ENCODE measurements at regions not wholly inside any gene's neighbourhood (a gene's known extent, or its start where the extent isn't known, plus 50 kb on each side); places are given as distances from the start of the nearest gene placed in this dataset.

- TF ChIP-seq RFX5 (IDR thresholded peaks at IDR 0.05; ENCODE audit: low read depth, low read length): no peak
- TF ChIP-seq IRF3 (IDR thresholded peaks at IDR 0.05): no peak
- TF ChIP-seq SMC3 (IDR thresholded peaks at IDR 0.05; ENCODE audit: borderline replicate concordance, low read length): no peak
- TF ChIP-seq CTCF (IDR thresholded peaks at IDR 0.05 in 2 of 3, conservative IDR thresholded peaks at IDR 0.05 in 1 of 3; ENCODE audit: control insufficient read depth in 2 of 3, extremely low read depth in 1 of 3, insufficient read depth in 1 of 3, low read depth in 3 of 3, low read length in 3 of 3): no peak
- TF ChIP-seq SIN3A (IDR thresholded peaks at IDR 0.05; ENCODE audit: low read depth, low read length): no peak
- TF ChIP-seq SP1 (IDR thresholded peaks at IDR 0.05; ENCODE audit: low read depth, low read length): no peak
- TF ChIP-seq CEBPB (IDR thresholded peaks at IDR 0.05; ENCODE audit: borderline replicate concordance in 1 of 2, low read depth in 2 of 2, low read length in 2 of 2): no peak
- TF ChIP-seq CHD4 (IDR thresholded peaks at IDR 0.05): no peak
- TF ChIP-seq EP300 (IDR thresholded peaks at IDR 0.05; ENCODE audit: borderline replicate concordance in 1 of 2, control insufficient read depth in 1 of 2, low read depth in 2 of 2, low read length in 2 of 2): no peak
- TF ChIP-seq CHD2 (IDR thresholded peaks at IDR 0.05; ENCODE audit: borderline replicate concordance, low read depth, low read length): no peak
- TF ChIP-seq BCL3 (IDR thresholded peaks at IDR 0.05; ENCODE audit: borderline replicate concordance, insufficient read depth, low read depth, low read length, poor library complexity, severe bottlenecking): no peak
- TF ChIP-seq DPF2 (IDR thresholded peaks at IDR 0.05): no peak
Observed at GRCh38 chr4:96356591-96357370, 516.9 kb downstream of the PDHA2 start.

All from GM12878 (cell line).